NT2/D1 (cell line): ENCODE measurements at regions not wholly inside any gene's neighbourhood (a gene's known extent, or its start where the extent isn't known, plus 50 kb on each side); places are given as distances from the start of the nearest gene placed in this dataset.

Experiments used
- YY1 ChIP-seq: IDR thresholded peaks from 2 replicates; pipeline ENCODE4 v1.6.1; 2011; ENCODE audit not compliant: insufficient read length, insufficient read depth
- ZNF274 ChIP-seq: IDR thresholded peaks from 2 replicates; pipeline ENCODE4 v1.6.1; 2011; ENCODE audit warnings: mild to moderate bottlenecking, low read depth, low read length

- TF ChIP-seq YY1: no peak
- TF ChIP-seq ZNF274: no peak
Measured at GRCh38 chr11:115710426-115710825, 206.2 kb upstream of the CADM1 start.
